ENCODE measurements at regions not wholly inside any gene's neighbourhood (a gene's known extent, or its start where the extent isn't known, plus 50 kb on each side); places are given as distances from the start of the nearest gene placed in this dataset.

DNA sequence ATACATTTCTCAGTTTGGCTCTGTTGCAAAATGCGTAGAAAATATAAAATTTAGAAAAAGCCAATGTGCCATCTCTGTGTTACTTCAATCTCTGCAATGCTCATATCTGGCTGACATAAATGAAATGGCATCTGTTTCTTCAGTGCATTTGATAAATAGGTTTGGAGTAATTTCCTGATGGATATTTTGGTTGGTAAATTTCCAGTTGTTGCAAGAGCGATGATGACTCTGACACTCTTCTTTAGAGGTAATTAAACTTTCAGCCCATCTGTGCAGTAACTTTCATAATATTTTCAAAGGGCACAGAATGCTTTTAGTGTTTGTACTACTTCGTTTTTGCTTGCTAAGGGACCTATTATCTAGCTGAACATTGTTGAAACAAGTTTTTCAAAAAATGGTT is 1286.4 kb downstream of the PCDH9 start:
- Histone ChIP-seq H3F3A (ENCODE audit: control insufficient read depth, insufficient read depth) (no peaks in the 10 kb centered on the region), H4K20me1 (ENCODE audit: control insufficient read depth, insufficient read depth, low read depth, low read length) (no peaks in the 10 kb centered on the region), H3K4me2 (ENCODE audit: low read length) (no peak overlapping the region), H3K36me3 (ENCODE audit: control insufficient read depth, low read length) (no peaks in the 10 kb centered on the region), H3K4me3 (ENCODE audit: low read length) (no peak overlapping the region), H3K9me3 (ENCODE audit: control insufficient read depth, insufficient read depth, low read length) (no peaks in the 10 kb centered on the region), H3K4me1 (ENCODE audit: control insufficient read depth, low read length) (no peaks in the 10 kb centered on the region), H3K79me2 (ENCODE audit: control insufficient read depth, low read length) (no peaks in the 10 kb centered on the region), H3K27me3 (ENCODE audit: control insufficient read depth, low read length) (no peaks in the 10 kb centered on the region), H3K27ac (ENCODE audit: low read depth, low read length) (no peak overlapping the region), H3K9me2 (replicated peaks; ENCODE audit: control insufficient read depth, low read length) (no peaks in the 10 kb centered on the region)
- no peak for TF ChIP-seq EZH2phosphoT487 (IDR thresholded peaks at IDR 0.05; ENCODE audit: borderline replicate concordance, low read length)
- TF ChIP-seq, protein P1, sequence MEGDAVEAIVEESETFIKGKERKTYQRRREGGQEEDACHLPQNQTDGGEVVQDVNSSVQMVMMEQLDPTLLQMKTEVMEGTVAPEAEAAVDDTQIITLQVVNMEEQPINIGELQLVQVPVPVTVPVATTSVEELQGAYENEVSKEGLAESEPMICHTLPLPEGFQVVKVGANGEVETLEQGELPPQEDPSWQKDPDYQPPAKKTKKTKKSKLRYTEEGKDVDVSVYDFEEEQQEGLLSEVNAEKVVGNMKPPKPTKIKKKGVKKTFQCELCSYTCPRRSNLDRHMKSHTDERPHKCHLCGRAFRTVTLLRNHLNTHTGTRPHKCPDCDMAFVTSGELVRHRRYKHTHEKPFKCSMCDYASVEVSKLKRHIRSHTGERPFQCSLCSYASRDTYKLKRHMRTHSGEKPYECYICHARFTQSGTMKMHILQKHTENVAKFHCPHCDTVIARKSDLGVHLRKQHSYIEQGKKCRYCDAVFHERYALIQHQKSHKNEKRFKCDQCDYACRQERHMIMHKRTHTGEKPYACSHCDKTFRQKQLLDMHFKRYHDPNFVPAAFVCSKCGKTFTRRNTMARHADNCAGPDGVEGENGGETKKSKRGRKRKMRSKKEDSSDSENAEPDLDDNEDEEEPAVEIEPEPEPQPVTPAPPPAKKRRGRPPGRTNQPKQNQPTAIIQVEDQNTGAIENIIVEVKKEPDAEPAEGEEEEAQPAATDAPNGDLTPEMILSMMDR (IDR thresholded peaks at IDR 0.05; ENCODE audit: low read depth, low read length, poor library complexity, severe bottlenecking) = no peak

DNA sequence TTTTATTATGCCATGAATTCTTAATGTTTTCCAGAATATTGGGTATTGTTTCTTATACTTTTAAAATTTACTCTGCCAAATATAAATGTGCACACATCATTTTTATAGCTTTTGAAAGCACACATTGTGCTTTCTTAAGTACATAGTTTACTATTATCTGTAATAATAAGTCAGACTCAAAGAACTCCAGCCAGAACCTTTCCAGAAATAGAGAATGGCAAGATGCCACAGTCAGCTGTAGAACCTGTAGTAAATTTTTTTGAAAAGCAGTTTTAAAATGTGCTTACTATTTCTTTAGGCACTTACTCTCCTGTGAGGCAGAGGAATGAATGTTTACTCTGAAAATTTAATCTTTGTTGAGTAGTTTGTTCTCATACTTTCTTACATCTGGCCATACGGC is 1287.1 kb downstream of the PCDH9 start:
- no peak for TF ChIP-seq EZH2phosphoT487 (IDR thresholded peaks at IDR 0.05; ENCODE audit: borderline replicate concordance, low read length)
- TF ChIP-seq, protein P1 (IDR thresholded peaks at IDR 0.05; ENCODE audit: low read depth, low read length, poor library complexity, severe bottlenecking) = no peak
- Histone ChIP-seq H3K27ac (ENCODE audit: low read depth, low read length) (no peak overlapping the region), H3K9me2 (replicated peaks; ENCODE audit: control insufficient read depth, low read length) (no peaks in the 10 kb centered on the region), H3K4me2 (ENCODE audit: low read length) (no peak overlapping the region), H3K36me3 (ENCODE audit: control insufficient read depth, low read length) (no peaks in the 10 kb centered on the region), H3K79me2 (ENCODE audit: control insufficient read depth, low read length) (no peaks in the 10 kb centered on the region), H3K9me3 (ENCODE audit: control insufficient read depth, insufficient read depth, low read length) (no peaks in the 10 kb centered on the region), H4K20me1 (ENCODE audit: control insufficient read depth, insufficient read depth, low read depth, low read length) (no peaks in the 10 kb centered on the region), H3K4me3 (ENCODE audit: low read length) (no peak overlapping the region), H3F3A (ENCODE audit: control insufficient read depth, insufficient read depth) (no peaks in the 10 kb centered on the region), H3K27me3 (ENCODE audit: control insufficient read depth, low read length) (no peaks in the 10 kb centered on the region), H3K4me1 (ENCODE audit: control insufficient read depth, low read length) (no peaks in the 10 kb centered on the region)

DNA sequence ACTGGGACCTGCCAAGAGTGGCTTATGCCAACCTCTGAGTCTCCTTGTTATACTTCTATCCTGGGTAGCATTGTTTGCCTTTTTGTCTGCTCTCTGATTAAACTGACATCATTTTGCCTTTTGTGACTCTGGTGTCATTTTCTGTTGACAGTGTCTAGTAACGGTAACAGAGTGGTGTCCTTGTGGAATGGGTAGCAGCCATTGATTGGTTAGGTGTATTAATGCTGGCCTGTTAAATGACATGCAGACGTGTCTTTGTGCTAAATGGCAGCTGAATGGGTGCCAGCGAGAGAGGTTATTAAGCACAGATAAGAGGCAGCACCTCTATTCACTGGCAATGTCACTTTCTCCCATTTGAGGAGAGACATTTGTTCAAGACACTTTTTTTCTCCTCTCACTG is 1289.4 kb downstream of the PCDH9 start:
- Histone ChIP-seq H3K4me1 (ENCODE audit: control insufficient read depth, low read length) (no peaks in the 10 kb centered on the region), H3K79me2 (ENCODE audit: control insufficient read depth, low read length) (no peaks in the 10 kb centered on the region), H3K9me3 (ENCODE audit: control insufficient read depth, insufficient read depth, low read length) (no peaks in the 10 kb centered on the region), H3K36me3 (ENCODE audit: control insufficient read depth, low read length) (no peaks in the 10 kb centered on the region), H3K27ac (ENCODE audit: low read depth, low read length) (no peak overlapping the region), H3K4me3 (ENCODE audit: low read length) (no peak overlapping the region), H3K27me3 (ENCODE audit: control insufficient read depth, low read length) (no peaks in the 10 kb centered on the region), H4K20me1 (ENCODE audit: control insufficient read depth, insufficient read depth, low read depth, low read length) (no peaks in the 10 kb centered on the region), H3F3A (ENCODE audit: control insufficient read depth, insufficient read depth) (no peaks in the 10 kb centered on the region), H3K9me2 (replicated peaks; ENCODE audit: control insufficient read depth, low read length) (no peaks in the 10 kb centered on the region), H3K4me2 (ENCODE audit: low read length) (no peak overlapping the region)
- TF ChIP-seq, protein P1 (IDR thresholded peaks at IDR 0.05; ENCODE audit: low read depth, low read length, poor library complexity, severe bottlenecking) = no peak
- no peak for TF ChIP-seq EZH2phosphoT487 (IDR thresholded peaks at IDR 0.05; ENCODE audit: borderline replicate concordance, low read length)

DNA sequence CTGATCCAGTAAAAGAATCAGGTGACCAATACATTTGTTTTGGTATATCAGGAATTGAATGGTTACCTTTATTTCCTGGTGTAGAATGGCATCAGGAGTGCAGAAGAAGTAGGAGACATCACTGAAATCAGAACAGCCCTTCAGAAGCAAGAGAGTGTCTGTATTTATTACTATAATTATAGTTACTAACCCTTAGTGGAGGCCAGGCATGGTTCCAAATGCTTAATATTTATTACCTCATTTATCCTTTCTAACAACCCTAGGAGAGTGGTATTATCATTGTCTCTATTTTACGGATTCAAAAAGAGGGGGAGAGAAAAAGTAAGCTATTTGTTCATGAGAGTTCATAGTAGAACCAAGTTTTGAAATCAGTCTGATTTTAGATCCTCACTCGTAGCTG is 1292.9 kb downstream of the PCDH9 start:
- no peaks in the 10 kb centered on the region for H4K20me1 ChIP-seq (ENCODE audit: control insufficient read depth, insufficient read depth, low read depth, low read length)
- TF ChIP-seq EZH2phosphoT487 (IDR thresholded peaks at IDR 0.05; ENCODE audit: borderline replicate concordance, low read length) = no peak
- TF ChIP-seq, protein P1 (IDR thresholded peaks at IDR 0.05; ENCODE audit: low read depth, low read length, poor library complexity, severe bottlenecking) = no peak
- no peak overlapping the region for H3K4me3 ChIP-seq (ENCODE audit: low read length)
- no peaks in the 10 kb centered on the region for H3F3A ChIP-seq (ENCODE audit: control insufficient read depth, insufficient read depth)
- H3K9me2 ChIP-seq (replicated peaks; ENCODE audit: control insufficient read depth, low read length) = no peaks in the 10 kb centered on the region
- H3K9me3 ChIP-seq (ENCODE audit: control insufficient read depth, insufficient read depth, low read length) = no peaks in the 10 kb centered on the region
- no peaks in the 10 kb centered on the region for H3K36me3 ChIP-seq (ENCODE audit: control insufficient read depth, low read length)
- no peaks in the 10 kb centered on the region for H3K79me2 ChIP-seq (ENCODE audit: control insufficient read depth, low read length)
- H3K27ac ChIP-seq (ENCODE audit: low read depth, low read length) = no peak overlapping the region
- no peaks in the 10 kb centered on the region for H3K4me1 ChIP-seq (ENCODE audit: control insufficient read depth, low read length)
- no peak overlapping the region for H3K4me2 ChIP-seq (ENCODE audit: low read length)
- no peaks in the 10 kb centered on the region for H3K27me3 ChIP-seq (ENCODE audit: control insufficient read depth, low read length)
